Ammon's horn (tissue), 1 donor: ENCODE measurements at regions not wholly inside any gene's neighbourhood (a gene's known extent, or its start where the extent isn't known, plus 50 kb on each side); places are given as distances from the start of the nearest gene placed in this dataset.
"Not testable (repeated sequence)": the region's sequence is repeated elsewhere in the genome, so short reads cannot be mapped to it uniquely, and the experiment has no call there.

Experiments used
- DNase-seq: peaks from one replicate; pipeline ENCODE4 v3.0.0-alpha.2; 2016; ENCODE audit warnings: low spot score

DNA sequence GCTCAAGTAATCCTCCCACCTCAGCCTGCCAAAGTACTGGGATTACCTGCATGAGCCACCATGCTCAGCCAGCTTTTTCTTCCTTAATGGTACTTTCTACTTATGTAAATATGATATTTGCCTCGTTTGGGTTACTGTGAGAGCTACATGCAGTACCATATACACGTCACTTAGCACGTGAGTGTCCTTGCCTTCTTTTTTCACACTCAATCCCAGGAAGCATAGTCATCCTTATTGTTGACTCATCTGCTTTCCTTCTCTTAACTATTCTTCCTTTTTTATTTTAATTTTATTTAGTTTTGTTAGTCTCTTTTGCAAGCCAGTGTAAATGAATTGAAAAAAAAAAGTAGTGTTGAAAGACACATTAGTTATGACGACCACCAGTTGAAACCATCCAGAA, 205.9 kb downstream of the HIPK3 start:
- DNase-seq = no peak

DNA sequence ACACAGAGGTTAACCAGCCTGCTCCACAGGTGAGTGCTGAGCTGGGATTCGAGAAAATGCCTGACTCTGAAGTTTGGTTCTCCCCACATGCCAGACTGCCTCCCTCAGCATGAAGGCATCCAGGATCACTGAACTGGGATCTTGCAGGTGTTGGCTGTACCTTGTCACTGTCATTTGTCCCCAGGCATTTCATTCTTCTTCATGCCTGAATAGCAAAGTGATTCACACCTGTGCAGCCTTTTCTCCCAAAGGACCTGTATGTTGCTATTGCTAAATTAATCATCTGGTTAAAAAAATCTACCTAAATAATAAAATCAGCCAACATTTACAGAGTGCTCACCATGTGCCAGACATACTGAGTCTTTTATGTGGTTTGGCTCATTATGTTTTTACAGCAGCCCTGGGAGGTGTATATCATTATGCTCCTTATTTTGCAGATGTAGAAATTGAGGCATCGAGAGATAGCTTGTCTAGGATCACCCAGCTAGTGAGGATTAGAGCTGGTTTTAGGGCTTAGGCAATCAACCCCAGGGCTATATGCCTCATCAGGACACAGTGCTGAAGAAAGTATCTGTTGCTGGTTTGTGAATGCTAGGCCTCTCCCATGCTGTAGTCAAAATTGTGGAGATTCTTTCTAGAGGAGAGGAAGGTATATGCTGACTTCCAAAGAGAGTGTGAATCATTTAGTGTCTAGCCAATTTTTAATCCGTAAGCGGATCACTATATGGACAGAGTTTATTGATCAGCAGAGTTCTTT, 204.4 kb downstream of the HIPK3 start:
- DNase-seq = no peak

DNA sequence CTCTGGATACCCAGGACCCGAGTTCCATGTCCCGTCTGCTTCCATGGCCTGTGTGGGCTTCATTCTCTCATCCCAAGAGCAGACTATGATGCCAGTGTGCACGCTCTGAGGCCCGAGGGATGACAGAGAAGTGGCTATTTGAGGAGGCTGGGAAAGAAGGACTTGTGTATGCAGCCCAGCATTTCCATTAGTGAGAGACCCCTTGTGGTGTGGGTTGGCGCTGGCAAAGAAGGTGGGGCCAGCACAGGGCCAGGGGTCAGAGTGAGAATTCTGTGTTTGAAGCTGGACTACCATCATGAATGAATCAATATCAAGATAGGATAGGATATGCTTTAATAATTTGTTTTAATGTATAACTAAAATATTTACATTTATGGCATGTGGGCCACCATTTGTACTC, 200.8 kb downstream of the HIPK3 start:
- DNase-seq = no peak

- no peak for DNase-seq
Measured at GRCh38 chr11:33455867-33456463, 198.8 kb downstream of the HIPK3 start.

- DNase-seq = no peak
Measured at GRCh38 chr11:33454264-33454663, 197.1 kb downstream of the HIPK3 start.

DNA sequence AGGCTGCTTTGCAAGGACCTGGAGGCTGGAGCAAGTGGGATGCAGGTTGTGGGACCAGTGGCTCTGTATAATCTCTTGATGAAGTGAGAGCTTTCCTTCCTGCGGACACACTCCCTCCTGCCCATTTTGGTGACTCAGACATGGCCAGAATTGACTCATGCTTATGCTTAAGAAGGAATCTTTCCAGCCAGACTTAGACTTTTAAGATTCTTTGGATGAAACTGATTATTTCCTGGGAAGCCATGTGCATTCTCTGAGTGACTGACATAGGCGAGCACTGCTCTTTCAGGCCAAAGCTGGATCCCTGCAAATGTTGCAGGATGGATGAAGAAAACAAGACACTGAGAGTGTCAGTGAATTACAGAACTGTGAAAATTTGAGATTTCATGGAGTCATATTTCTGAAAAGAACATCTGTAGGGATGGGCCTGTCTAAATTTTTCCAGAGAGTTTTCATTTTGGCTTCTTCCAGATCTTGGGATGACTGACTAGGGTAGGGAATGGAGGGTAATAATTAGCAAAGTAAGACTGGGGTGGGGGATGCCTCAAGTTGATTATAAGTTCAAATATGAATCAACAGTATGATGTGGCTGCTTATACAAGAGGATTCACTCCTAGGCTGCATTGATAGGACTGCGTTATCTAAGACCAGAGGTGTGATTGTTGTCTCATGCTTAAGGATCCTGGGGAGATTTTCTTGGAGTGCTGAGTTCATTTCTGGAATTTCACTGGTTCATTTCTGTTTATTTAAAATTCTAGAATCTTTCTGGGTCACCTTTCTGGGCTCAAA, 195.8 kb downstream of the HIPK3 start:
- DNase-seq = no peak

DNA sequence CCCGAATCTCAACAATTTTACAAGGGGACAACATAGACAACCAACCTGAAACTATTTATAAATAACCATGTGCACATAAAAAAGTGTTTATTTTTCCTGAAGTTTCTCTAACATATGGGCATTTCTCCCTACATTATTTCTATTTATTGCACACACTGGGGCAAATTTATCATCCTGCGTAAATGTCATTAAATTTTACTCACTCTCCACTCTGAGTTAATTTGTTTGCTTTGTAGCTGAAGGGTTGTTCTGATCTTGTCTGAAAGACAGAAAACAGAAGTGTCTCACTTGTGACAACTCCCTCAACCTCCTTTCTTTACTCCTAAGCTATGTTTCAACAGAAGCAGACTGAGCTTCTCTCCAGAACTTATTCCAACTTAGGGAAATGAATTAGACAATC, 194.2 kb downstream of the HIPK3 start:
- DNase-seq = no peak

GRCh38 chr11:33449798-33450197, 192.6 kb downstream of the HIPK3 start:
- no peak for DNase-seq

DNA sequence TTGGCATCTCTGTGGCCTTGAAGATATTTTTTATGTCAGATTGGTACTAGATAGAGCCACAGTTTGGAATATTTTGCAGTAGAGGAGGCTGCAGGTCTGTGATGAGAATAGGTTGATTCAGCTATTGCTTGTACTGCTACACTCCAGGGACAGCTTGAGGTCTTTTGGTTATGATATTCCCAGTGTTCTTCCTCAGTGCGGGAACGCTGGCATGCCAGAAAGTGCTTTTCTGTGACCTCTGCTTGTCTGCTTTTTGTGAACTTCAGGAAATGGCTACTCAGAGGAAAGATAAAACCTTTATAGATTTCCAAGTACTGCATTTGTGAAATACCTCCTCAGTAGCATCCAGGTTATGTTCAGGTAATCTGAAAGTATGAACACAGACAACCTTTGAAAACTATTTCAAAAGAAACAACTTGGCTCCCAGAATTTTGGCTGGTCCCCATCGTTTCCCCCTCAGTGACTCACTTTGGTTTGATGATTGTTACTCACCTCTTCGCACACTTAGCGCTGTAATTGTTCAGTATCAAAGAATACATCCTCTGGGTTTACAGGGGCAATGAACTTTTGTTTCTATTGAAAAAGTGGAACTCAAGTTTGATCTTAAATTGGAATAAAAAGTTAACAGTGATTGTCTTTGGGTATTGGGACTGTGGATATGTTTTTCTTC, 191.4 kb downstream of the HIPK3 start:
- DNase-seq = no peak

- DNase-seq = peak; percentile 33
Measured at GRCh38 chr11:33445761-33446161, 188.6 kb downstream of the HIPK3 start.

GRCh38 chr11:33444835-33445594, 187.8 kb downstream of the HIPK3 start:
- DNase-seq = peak; percentile 61

DNA sequence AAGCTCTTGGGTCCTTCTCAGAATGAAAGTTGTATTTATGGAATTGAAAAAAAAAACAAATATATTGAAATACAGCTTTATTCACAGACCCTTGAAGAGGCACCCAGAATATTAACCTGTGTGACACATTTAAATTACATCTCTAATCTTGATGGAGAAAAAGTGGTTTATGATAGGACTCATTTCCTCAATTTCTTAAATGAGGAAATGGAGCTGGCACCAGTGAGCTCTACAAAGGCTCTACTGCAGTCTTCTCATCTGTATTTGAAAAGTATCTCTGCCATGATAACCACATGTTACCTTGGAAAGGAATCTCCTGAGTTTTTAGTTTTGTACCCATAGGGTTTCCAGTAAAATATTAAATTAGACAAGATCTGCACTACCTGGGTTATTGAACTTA, 186.5 kb downstream of the HIPK3 start:
- DNase-seq = no peak

DNA sequence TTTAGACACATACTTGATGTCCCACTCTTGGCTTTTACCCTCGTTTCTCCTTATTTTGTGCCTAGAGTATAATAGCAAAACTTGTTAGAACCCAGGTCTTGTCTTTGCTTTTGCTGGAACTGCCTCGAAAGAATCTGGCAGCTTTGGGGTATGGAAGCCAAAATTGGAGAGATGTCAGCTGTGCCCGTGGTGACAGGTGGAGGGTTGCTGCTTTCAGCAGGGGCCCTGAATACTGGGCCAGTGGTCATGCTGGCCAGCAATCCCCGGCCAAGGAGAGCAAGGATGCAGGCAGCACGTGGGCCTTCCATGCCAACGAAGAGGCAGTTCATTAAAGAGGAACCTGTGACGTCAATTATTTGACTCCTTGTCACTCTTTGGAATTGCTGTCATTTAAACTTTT, 181.1 kb downstream of the HIPK3 start:
- DNase-seq = peak; percentile 5

- no peak for DNase-seq
Measured at GRCh38 chr11:33437529-33437928, 180.3 kb downstream of the HIPK3 start.

DNA sequence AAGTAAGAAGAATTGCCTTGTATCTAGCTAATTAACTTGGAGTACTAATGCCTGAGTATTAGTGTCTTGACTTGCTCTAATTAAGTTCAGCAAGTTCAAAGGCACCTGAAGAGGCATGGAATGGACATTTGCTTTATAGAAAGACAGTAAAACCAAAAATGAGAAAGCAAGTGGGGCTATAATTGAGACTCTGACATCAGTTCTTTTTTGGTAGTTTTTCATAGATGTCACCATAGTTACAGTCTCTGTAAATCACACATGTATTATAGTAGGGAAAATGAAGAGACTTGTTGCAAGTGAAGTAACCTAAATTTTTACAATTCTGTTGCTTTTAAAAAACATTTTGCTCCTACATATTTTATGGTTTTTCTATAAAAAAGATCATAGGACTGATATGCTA, 178.0 kb downstream of the HIPK3 start:
- no peak for DNase-seq

GRCh38 chr11:33434294-33434693, 177.1 kb downstream of the HIPK3 start:
- DNase-seq = no peak

DNA sequence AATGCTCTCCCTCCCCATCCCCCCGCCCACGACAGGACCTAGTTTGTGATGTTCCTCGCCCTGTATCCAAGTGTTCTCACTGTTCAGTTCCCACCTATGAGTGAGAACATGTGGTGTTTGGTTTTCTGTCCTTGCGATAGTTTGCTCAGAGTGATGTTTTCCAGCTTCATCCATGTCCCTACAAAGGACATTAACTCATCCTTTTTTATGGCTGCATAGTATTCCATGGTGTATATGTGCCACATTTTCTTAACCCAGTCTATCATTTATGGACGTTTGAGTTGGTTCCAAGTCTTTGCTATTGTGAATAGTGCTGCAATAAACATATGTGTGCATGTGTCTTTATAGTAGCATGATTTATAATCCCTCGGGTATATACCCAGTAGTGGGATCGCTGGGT, 171.3 kb downstream of the HIPK3 start:
- not testable (repeated sequence) for DNase-seq

DNA sequence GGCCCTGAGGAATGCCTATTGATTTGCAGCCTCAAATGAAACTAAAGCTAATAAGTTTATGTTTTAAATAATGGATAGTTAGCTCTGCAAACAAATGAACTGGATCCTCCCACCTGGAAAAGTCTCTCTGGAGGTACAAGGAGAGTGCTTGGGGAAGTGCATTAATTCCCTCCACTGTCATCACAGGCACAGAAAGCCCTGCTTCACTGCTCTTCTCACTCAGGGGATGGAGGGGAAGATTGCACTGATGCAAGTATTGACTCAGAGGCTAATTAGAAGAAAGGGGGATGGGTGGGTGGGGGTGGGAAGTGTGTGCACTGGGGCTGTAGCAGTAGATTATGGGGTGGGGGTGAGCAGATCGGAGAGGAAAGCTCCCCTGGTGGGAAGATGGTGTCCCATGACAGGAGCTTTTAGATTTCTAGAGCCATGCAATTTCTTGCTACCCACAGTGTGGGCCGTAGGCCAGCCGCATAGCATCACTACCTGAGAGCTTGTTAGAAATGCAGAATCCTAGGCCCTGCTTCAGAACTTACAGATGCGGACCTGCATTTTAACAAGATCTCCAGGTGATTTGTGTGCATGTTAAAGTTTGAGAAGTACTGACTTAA, 163.9 kb downstream of the HIPK3 start:
- no peak for DNase-seq

- DNase-seq = no peak
Measured at GRCh38 chr11:33419924-33420323, 162.7 kb downstream of the HIPK3 start.

DNA sequence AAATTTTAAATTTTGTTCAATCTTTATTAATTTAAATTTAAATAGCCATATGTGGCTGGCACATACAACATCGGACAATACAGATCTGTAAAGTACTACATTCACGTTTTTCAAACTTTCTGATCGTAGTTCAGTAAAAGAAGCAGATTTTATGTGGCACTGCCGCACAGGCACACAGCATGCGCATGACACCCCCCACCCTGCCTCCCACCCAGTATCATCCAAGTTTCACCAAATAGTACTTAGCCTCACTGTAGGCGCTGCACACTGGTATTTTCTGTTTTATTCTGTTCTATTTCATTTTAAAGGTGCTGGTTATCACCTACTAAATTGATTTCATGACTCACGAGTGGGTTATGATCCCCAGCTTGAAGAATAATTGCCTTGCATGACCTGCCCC, 159.9 kb downstream of the HIPK3 start:
- DNase-seq = no peak

DNA sequence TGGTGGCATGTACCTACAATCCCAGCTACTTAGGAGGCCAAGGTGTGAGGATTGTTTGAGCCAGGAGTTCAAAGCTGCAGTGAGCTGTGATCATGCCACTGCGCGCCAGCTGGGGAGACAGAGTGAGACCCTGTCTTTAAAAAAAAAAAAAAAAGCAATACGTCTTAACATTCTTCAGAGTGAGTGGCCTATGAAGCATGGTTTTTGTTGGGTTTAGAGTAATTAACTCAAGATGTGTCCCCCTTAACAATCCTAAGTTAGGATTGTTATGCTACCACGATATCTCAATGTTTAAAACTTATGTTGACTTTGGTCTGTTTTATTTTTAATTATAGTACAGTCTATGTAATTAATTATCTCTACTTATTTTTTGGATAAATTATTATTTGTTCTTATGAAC, 156.1 kb downstream of the HIPK3 start:
- DNase-seq = no peak
